OCI-LY7 (cell line): ENCODE measurements at regions not wholly inside any gene's neighbourhood (a gene's known extent, or its start where the extent isn't known, plus 50 kb on each side); places are given as distances from the start of the nearest gene placed in this dataset.

ENCODE experiments used
- CTCF ChIP-seq: fragments of 200-600 bp; sonication (generic); conservative IDR thresholded peaks from 2 replicates; pipeline ENCODE4 v1.5.1; 2014; ENCODE audit warnings: mild to moderate bottlenecking, antibody characterized with exemption, low read length, moderate library complexity, mixed read lengths
- EZH2phosphoT487 ChIP-seq: fragments of 200-600 bp; sonication (generic); IDR thresholded peaks from 2 replicates; pipeline ENCODE4 v1.6.1; 2018; ENCODE audit warnings: low read depth, borderline replicate concordance, mild to moderate bottlenecking, mixed run types, antibody characterized with exemption, low read length, moderate library complexity, mixed read lengths

- TF ChIP-seq CTCF, result no peak
- TF ChIP-seq EZH2phosphoT487, result no peak
Observed at GRCh38 chrX:6440648-6441047, 94.3 kb downstream of the VCX3A start.
